Natural killer cell treated with Interleukin-12 subunit alpha and Interleukin-12 subunit beta and Interleukin-15 and Interleukin-18, amount 100 ng/mL, for 72 hours (primary cell): ENCODE measurements at regions not wholly inside any gene's neighbourhood (a gene's known extent, or its start where the extent isn't known, plus 50 kb on each side); places are given as distances from the start of the nearest gene placed in this dataset.
A peak's percentile ranks its signal among the peaks of the same experiment; 100 is the strongest.
"Not testable (repeated sequence)": the region's sequence is repeated elsewhere in the genome, so short reads cannot be mapped to it uniquely, and the experiment has no call there.

Experiments used
- ATAC-seq, 2 donors: fragments of 150-1000 bp; cut with Tn5 transposase in 1 of 2; sonication (Bioruptor Pico), chemical (Tn5 transposase) in 1 of 2; 2 replicates each; pipeline ENCODE4 v1.10.0; 2021
- DNase-seq: peaks from one replicate; pipeline ENCODE4 v3.0.0; 2022; ENCODE audit warnings: low spot score
- H3K27ac Mint-ChIP-seq, 2 donors: 1 replicate in 1 of 2; 2 replicates in 1 of 2; pipeline ENCODE4 v1.8.0; 2022; ENCODE audit warnings: mixed read lengths in 2 of 2, mild to moderate bottlenecking in 1 of 2, moderate library complexity in 1 of 2
- H3K27me3 Mint-ChIP-seq, 2 donors: 1 replicate in 1 of 2; 2 replicates in 1 of 2; pipeline ENCODE4 v1.8.0; 2022; ENCODE audit warnings: mixed read lengths in 2 of 2
- H3K36me3 Mint-ChIP-seq: one replicate; pipeline ENCODE4 v1.8.0; 2022; ENCODE audit warnings: mixed read lengths
- H3K4me1 Mint-ChIP-seq, 2 donors: 1 replicate in 1 of 2; 2 replicates in 1 of 2; pipeline ENCODE4 v1.8.0; 2022; ENCODE audit warnings: low read depth in 2 of 2, mixed read lengths in 2 of 2, mild to moderate bottlenecking in 1 of 2
- H3K4me3 Mint-ChIP-seq: one replicate; pipeline ENCODE4 v1.8.0; 2022; ENCODE audit warnings: mixed read lengths
- H3K9me3 Mint-ChIP-seq: 2 replicates; pipeline ENCODE4 v1.8.0; 2022; ENCODE audit warnings: mixed read lengths

- ATAC-seq: no peak
- no peak for DNase-seq
- no peak overlapping the region for H3K4me3 Mint-ChIP-seq
- peaks cover 0 to 4% of the 10 kb centered on the region in 2 donors for H3K4me1 Mint-ChIP-seq
- no peaks in the 10 kb centered on the region for H3K36me3 Mint-ChIP-seq
- H3K27ac Mint-ChIP-seq: no peak overlapping the region
- no peaks in the 10 kb centered on the region for H3K9me3 Mint-ChIP-seq
- H3K27me3 Mint-ChIP-seq: peaks cover 1 to 2% of the 10 kb centered on the region in 2 donors
Measured at GRCh38 chr16:10261077-10261476, 78.8 kb upstream of the GRIN2A start.

- H3K27me3 Mint-ChIP-seq, H3K27ac Mint-ChIP-seq, H3K4me1 Mint-ChIP-seq, ATAC-seq, H3K4me3 Mint-ChIP-seq, H3K36me3 Mint-ChIP-seq, DNase-seq, H3K9me3 Mint-ChIP-seq: not testable (repeated sequence)
Measured at GRCh38 chr16:10261526-10261925, 79.3 kb upstream of the GRIN2A start.

- Mint-ChIP-seq H3K4me3 (no peak overlapping the region), H3K27ac (no peak overlapping the region), H3K27me3 (peaks cover 0 to 2% of the 10 kb centered on the region in 2 donors), H3K9me3 (no peaks in the 10 kb centered on the region), H3K4me1 (no peaks in the 10 kb centered on the region), H3K36me3 (no peaks in the 10 kb centered on the region)
- no peak for ATAC-seq
- DNase-seq: no peak
Measured at GRCh38 chr16:10262377-10263132, 80.3 kb upstream of the GRIN2A start.

GRCh38 chr16:10265770-10266615, 83.8 kb upstream of the GRIN2A start:
- DNase-seq: no peak
- Mint-ChIP-seq H3K36me3 (no peaks in the 10 kb centered on the region), H3K9me3 (no peaks in the 10 kb centered on the region), H3K27ac (peak overlapping the region in 1 of 2 donors; percentile 26), H3K4me1 (no peaks in the 10 kb centered on the region), H3K4me3 (no peak overlapping the region), H3K27me3 (peaks cover 0 to 2% of the 10 kb centered on the region in 2 donors)
- ATAC-seq: no peak

GRCh38 chr16:10266809-10267208, 84.6 kb upstream of the GRIN2A start:
- H3K27me3 Mint-ChIP-seq: peaks cover 0 to 2% of the 10 kb centered on the region in 2 donors
- peak overlapping the region in 1 of 2 donors; percentile 26 for H3K27ac Mint-ChIP-seq
- H3K4me3 Mint-ChIP-seq: no peak overlapping the region
- ATAC-seq (peak; percentile 70 to 94), DNase-seq (no peak)
- H3K4me1 Mint-ChIP-seq: no peaks in the 10 kb centered on the region
- no peaks in the 10 kb centered on the region for H3K9me3 Mint-ChIP-seq
- H3K36me3 Mint-ChIP-seq: no peaks in the 10 kb centered on the region

- Mint-ChIP-seq H3K36me3 (no peaks in the 10 kb centered on the region), H3K27me3 (peaks cover 0 to 2% of the 10 kb centered on the region in 2 donors), H3K27ac (no peak overlapping the region), H3K9me3 (no peaks in the 10 kb centered on the region), H3K4me1 (no peaks in the 10 kb centered on the region), H3K4me3 (no peak overlapping the region)
- DNase-seq (no peak), ATAC-seq (no peak)
Measured at GRCh38 chr16:10269632-10270031, 87.4 kb upstream of the GRIN2A start.

GRCh38 chr16:10272250-10272854, 90.1 kb upstream of the GRIN2A start:
- not testable (repeated sequence) for DNase-seq, ATAC-seq, H3K4me3 Mint-ChIP-seq, H3K27ac Mint-ChIP-seq, H3K9me3 Mint-ChIP-seq, H3K27me3 Mint-ChIP-seq, H3K4me1 Mint-ChIP-seq, H3K36me3 Mint-ChIP-seq

GRCh38 chr16:10275214-10275996, 93.2 kb upstream of the GRIN2A start:
- H3K4me3 Mint-ChIP-seq, H3K36me3 Mint-ChIP-seq, H3K27ac Mint-ChIP-seq, H3K9me3 Mint-ChIP-seq, H3K27me3 Mint-ChIP-seq, DNase-seq, H3K4me1 Mint-ChIP-seq: not testable (repeated sequence)
- peak in 1 of 2 donors; percentile 62 for ATAC-seq

- peaks cover 4% of the 10 kb centered on the region for H3K9me3 Mint-ChIP-seq
- no peaks in the 10 kb centered on the region for H3K36me3 Mint-ChIP-seq
- DNase-seq (no peak), ATAC-seq (no peak)
- H3K27ac Mint-ChIP-seq: no peak overlapping the region
- H3K4me3 Mint-ChIP-seq: no peak overlapping the region
- peaks cover 0 to 2% of the 10 kb centered on the region in 2 donors for H3K27me3 Mint-ChIP-seq
- peaks cover 5 to 7% of the 10 kb centered on the region in 2 donors for H3K4me1 Mint-ChIP-seq
Measured at GRCh38 chr16:10277597-10277996, 95.4 kb upstream of the GRIN2A start.

GRCh38 chr16:10280262-10281170, 98.3 kb upstream of the GRIN2A start:
- Mint-ChIP-seq H3K27me3 (peaks cover 2 to 11% of the 10 kb centered on the region in 2 donors), H3K36me3 (no peaks in the 10 kb centered on the region), H3K4me3 (no peak overlapping the region), H3K27ac (no peak overlapping the region), H3K9me3 (peaks cover 4% of the 10 kb centered on the region), H3K4me1 (peaks cover 5 to 6% of the 10 kb centered on the region in 2 donors)
- ATAC-seq (no peak), DNase-seq (no peak)

GRCh38 chr16:10282367-10282766, 100.1 kb upstream of the GRIN2A start:
- DNase-seq (no peak), ATAC-seq (no peak)
- Mint-ChIP-seq H3K4me3 (no peak overlapping the region), H3K27me3 (peaks cover 9 to 20% of the 10 kb centered on the region in 2 donors), H3K9me3 (peaks cover 4% of the 10 kb centered on the region), H3K36me3 (no peaks in the 10 kb centered on the region), H3K27ac (no peak overlapping the region), H3K4me1 (no peaks in the 10 kb centered on the region)

- not testable (repeated sequence) for H3K4me3 Mint-ChIP-seq, ATAC-seq, H3K4me1 Mint-ChIP-seq, H3K36me3 Mint-ChIP-seq, DNase-seq, H3K9me3 Mint-ChIP-seq, H3K27ac Mint-ChIP-seq
- peaks cover 9 to 20% of the 10 kb centered on the region in 2 donors for H3K27me3 Mint-ChIP-seq
Measured at GRCh38 chr16:10283246-10283645, 101.0 kb upstream of the GRIN2A start.
